Liver (tissue), 8 donors: ENCODE measurements at regions not wholly inside any gene's neighbourhood (a gene's known extent, or its start where the extent isn't known, plus 50 kb on each side); places are given as distances from the start of the nearest gene placed in this dataset.

Experiments
- DNase-seq: peaks from one replicate; pipeline ENCODE4 v3.0.0-alpha.2; 2017; ENCODE audit warnings: low spot score
- H3K27ac ChIP-seq, 2 donors: one replicate each; pipeline ENCODE4 v1.7.0; 2013; ENCODE audit warnings: inconsistent platforms in 2 of 2, low read length in 2 of 2, control low read depth in 1 of 2, low read depth in 1 of 2, mild to moderate bottlenecking in 1 of 2
- H3K27me3 ChIP-seq, 4 donors: one replicate each; pipeline versions ENCODE4 v1.6.1 to v1.7.0; 2013; ENCODE audit warnings: low read length in 3 of 4, inconsistent platforms in 1 of 4, mild to moderate bottlenecking in 1 of 4, moderate library complexity in 1 of 4; ENCODE audit not compliant: control insufficient read depth in 4 of 4, insufficient read depth in 4 of 4
- H3K36me3 ChIP-seq, 4 donors: one replicate each; pipeline versions ENCODE4 v1.6.1 to v1.7.0; 2013; ENCODE audit warnings: low read length in 3 of 4, mild to moderate bottlenecking in 3 of 4, low read depth in 1 of 4, moderate library complexity in 1 of 4; ENCODE audit not compliant: control insufficient read depth in 4 of 4, insufficient read depth in 3 of 4
- H3K4me1 ChIP-seq, 4 donors: one replicate each; pipeline versions ENCODE4 v1.6.1 to v1.7.0; 2013; ENCODE audit warnings: low read length in 3 of 4, mild to moderate bottlenecking in 3 of 4, moderate library complexity in 1 of 4; ENCODE audit not compliant: control insufficient read depth in 4 of 4, insufficient read depth in 4 of 4
- H3K4me3 ChIP-seq, 3 donors: one replicate each; pipeline versions ENCODE4 v1.6.1 to v1.7.0; 2013; ENCODE audit warnings: low read length in 3 of 3, control low read depth in 1 of 3, low read depth in 1 of 3, mild to moderate bottlenecking in 1 of 3
- H3K9ac ChIP-seq, 2 donors: one replicate each; pipeline ENCODE4 v1.7.0; 2013; ENCODE audit warnings: low read length in 2 of 2, mild to moderate bottlenecking in 2 of 2, moderate library complexity in 2 of 2, control low read depth in 1 of 2, low read depth in 1 of 2
- H3K9me3 ChIP-seq, 4 donors: one replicate each; pipeline versions ENCODE4 v1.6.1 to v1.7.0; 2013; ENCODE audit warnings: low read length in 3 of 4; ENCODE audit not compliant: control insufficient read depth in 4 of 4
- ATF3 ChIP-seq: IDR thresholded peaks from 2 replicates; pipeline ENCODE4 v1.6.1; 2016; ENCODE audit warnings: antibody characterized with exemption
- CTCF ChIP-seq: fragments of 150-350 bp; IDR thresholded peaks from 2 replicates; pipeline ENCODE4 v1.5.1; 2017; ENCODE audit warnings: improper control_type of control experiment, low read depth, low read length; ENCODE audit not compliant: missing input control
- EGR1 ChIP-seq, 2 donors: IDR thresholded peaks; 2 replicates each; pipeline ENCODE4 v1.6.1; 2016 to 2018; ENCODE audit warnings: antibody characterized with exemption in 2 of 2, low read depth in 2 of 2
- FOXA1 ChIP-seq: IDR thresholded peaks from 2 replicates; pipeline ENCODE4 v1.6.1; 2016; ENCODE audit warnings: antibody characterized with exemption
- FOXA2 ChIP-seq: IDR thresholded peaks from 2 replicates; pipeline ENCODE4 v1.6.1; 2016; ENCODE audit warnings: antibody characterized with exemption
- GABPA ChIP-seq, 2 donors: IDR thresholded peaks in 1 of 2; conservative IDR thresholded peaks in 1 of 2; 2 replicates each; pipeline ENCODE4 v1.6.1; 2016; ENCODE audit warnings: antibody characterized with exemption in 2 of 2, mild to moderate bottlenecking in 1 of 2, moderate library complexity in 1 of 2
- HNF4A ChIP-seq, 2 donors: conservative IDR thresholded peaks; 2 replicates each; pipeline ENCODE4 v1.6.1; 2016; ENCODE audit warnings: antibody characterized with exemption in 2 of 2, mild to moderate bottlenecking in 2 of 2
- HNF4G ChIP-seq: IDR thresholded peaks from 2 replicates; pipeline ENCODE4 v1.6.1; 2016; ENCODE audit warnings: antibody characterized with exemption
- JUND ChIP-seq, 2 donors: IDR thresholded peaks; 2 replicates each; pipeline ENCODE4 v1.6.1; 2016; ENCODE audit warnings: antibody characterized with exemption in 2 of 2
- MAX ChIP-seq: IDR thresholded peaks from 2 replicates; pipeline ENCODE4 v1.6.1; 2016; ENCODE audit warnings: antibody characterized with exemption
- NR2F2 ChIP-seq: IDR thresholded peaks from 2 replicates; pipeline ENCODE4 v1.6.1; 2016; ENCODE audit warnings: antibody characterized with exemption
- RAD21 ChIP-seq, 2 donors: IDR thresholded peaks; 2 replicates each; pipeline ENCODE4 v1.6.1; 2016; ENCODE audit warnings: antibody characterized with exemption in 2 of 2, mild to moderate bottlenecking in 2 of 2
- REST ChIP-seq: IDR thresholded peaks from 2 replicates; pipeline ENCODE4 v1.6.1; 2016; ENCODE audit warnings: antibody characterized with exemption, mild to moderate bottlenecking
- RXRA ChIP-seq, 2 donors: IDR thresholded peaks; 2 replicates each; pipeline ENCODE4 v1.6.1; 2017 to 2018; ENCODE audit warnings: antibody characterized with exemption in 2 of 2, mild to moderate bottlenecking in 1 of 2
- SP1 ChIP-seq: IDR thresholded peaks from 2 replicates; pipeline ENCODE4 v1.6.1; 2018; ENCODE audit warnings: antibody characterized with exemption, mild to moderate bottlenecking
- TAF1 ChIP-seq: conservative IDR thresholded peaks from 2 replicates; pipeline ENCODE4 v1.6.1; 2016; ENCODE audit warnings: antibody characterized with exemption, mild to moderate bottlenecking
- YY1 ChIP-seq: IDR thresholded peaks from 2 replicates; pipeline ENCODE4 v1.6.1; 2016; ENCODE audit warnings: antibody characterized with exemption, mild to moderate bottlenecking
- ZBTB33 ChIP-seq: IDR thresholded peaks from 2 replicates; pipeline ENCODE4 v1.6.1; 2016; ENCODE audit warnings: antibody characterized with exemption
- WGBS: extraction: QIAGEN DNeasy Blood & Tissue Kit; methylation state at CpG from one replicate; pipeline ENCODE4 v1.1.7; 2013; 5-methylcytosine and 5-hydroxymethylcytosine counted together
- donor health status: healthy.
- donor health status: healthy.
- donor health status: healthy.
- donor health status: healthy.
- donor health status: healthy.

GRCh38 chr2:82667491-82667890 lies 1791.6 kb downstream of the SUCLG1 start:
- H3K4me1 ChIP-seq: no peaks in the 10 kb centered on the region
- no peaks in the 10 kb centered on the region for H3K36me3 ChIP-seq
- DNase-seq: no peak
- H3K27ac ChIP-seq: no peak overlapping the region
- H3K4me3 ChIP-seq: no peak overlapping the region
- WGBS: 54% methylated on average over 1 of the region's 1 CpG
- H3K9ac ChIP-seq: no peak overlapping the region
- no peaks in the 10 kb centered on the region for H3K27me3 ChIP-seq
- no peaks in the 10 kb centered on the region for H3K9me3 ChIP-seq
- TF ChIP-seq ZBTB33: no peak
- TF ChIP-seq RAD21 (IDR thresholded peaks at IDR 0.05): no peak
- TF ChIP-seq CTCF: no peak
- no peak for TF ChIP-seq EGR1 (IDR thresholded peaks at IDR 0.05; ENCODE audit: low read depth in 2 of 2)
- no peak for TF ChIP-seq FOXA1
- TF ChIP-seq RXRA (IDR thresholded peaks at IDR 0.05): no peak
- no peak for TF ChIP-seq TAF1
- no peak for TF ChIP-seq GABPA (IDR thresholded peaks at IDR 0.05 in 1 of 2, conservative IDR thresholded peaks at IDR 0.05 in 1 of 2)
- TF ChIP-seq FOXA2: no peak
- no peak for TF ChIP-seq MAX
- no peak for TF ChIP-seq ATF3
- TF ChIP-seq NR2F2: no peak
- no peak for TF ChIP-seq HNF4A (conservative IDR thresholded peaks at IDR 0.05)
- no peak for TF ChIP-seq HNF4G
- TF ChIP-seq REST: no peak
- TF ChIP-seq JUND (IDR thresholded peaks at IDR 0.05): no peak
- no peak for TF ChIP-seq YY1
- TF ChIP-seq SP1: no peak

GRCh38 chr2:82665691-82666090 lies 1793.4 kb downstream of the SUCLG1 start:
- H3K27me3 ChIP-seq: no peaks in the 10 kb centered on the region
- no peaks in the 10 kb centered on the region for H3K36me3 ChIP-seq
- 75% methylated on average over 3 of the region's 3 CpGs for WGBS
- no peak overlapping the region for H3K4me3 ChIP-seq
- H3K9ac ChIP-seq: no peak overlapping the region
- no peaks in the 10 kb centered on the region for H3K4me1 ChIP-seq
- H3K9me3 ChIP-seq: no peaks in the 10 kb centered on the region
- DNase-seq: no peak
- no peak overlapping the region for H3K27ac ChIP-seq
- TF ChIP-seq TAF1 (no peak), NR2F2 (no peak), YY1 (no peak), MAX (no peak), RXRA (IDR thresholded peaks at IDR 0.05) (no peak), HNF4A (conservative IDR thresholded peaks at IDR 0.05) (no peak), ATF3 (no peak), GABPA (IDR thresholded peaks at IDR 0.05 in 1 of 2, conservative IDR thresholded peaks at IDR 0.05 in 1 of 2) (no peak), EGR1 (IDR thresholded peaks at IDR 0.05; ENCODE audit: low read depth in 2 of 2) (no peak), FOXA1 (no peak), CTCF (no peak)
